ENCODE measurements at regions not wholly inside any gene's neighbourhood (a gene's known extent, or its start where the extent isn't known, plus 50 kb on each side); places are given as distances from the start of the nearest gene placed in this dataset.

DNA sequence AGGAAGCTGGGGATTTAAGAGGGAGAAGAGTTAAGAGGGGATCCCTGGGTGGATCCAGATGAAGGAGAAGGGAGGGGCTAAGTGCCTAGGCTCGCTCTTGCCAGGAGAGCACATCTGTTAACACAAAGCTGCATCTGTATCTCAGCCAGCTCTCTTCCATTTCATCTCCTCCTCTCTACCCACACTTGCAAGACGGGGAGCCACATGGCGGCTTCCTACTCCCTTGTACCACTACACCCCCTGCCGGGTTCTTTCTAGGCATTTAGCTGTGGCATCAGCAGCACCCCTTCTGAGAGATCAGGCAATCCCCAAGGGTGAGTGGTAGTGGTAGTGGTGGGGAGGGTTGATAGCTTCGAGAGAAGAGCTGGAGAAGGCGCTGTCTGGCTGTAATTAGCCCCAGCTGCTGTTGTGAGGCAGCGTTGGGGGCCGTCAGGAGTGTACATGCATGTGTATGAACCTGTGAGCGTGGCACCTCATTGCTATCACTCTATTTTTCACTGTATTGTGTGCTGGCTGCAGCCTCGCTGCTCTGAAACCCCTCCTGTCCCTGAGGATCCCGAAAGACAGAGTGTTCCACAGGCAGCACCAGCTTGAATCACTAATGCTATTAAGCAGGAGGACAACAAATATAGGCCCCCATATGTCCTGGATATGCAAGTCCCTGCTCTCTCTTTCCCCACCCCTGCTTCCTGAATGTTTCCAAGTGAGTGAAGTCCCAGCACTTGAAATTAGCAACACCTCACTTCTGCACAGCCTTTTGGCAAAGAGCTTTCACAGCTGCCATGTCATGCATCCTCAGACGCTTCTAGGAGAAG, 73.7 kb downstream of the RTL9 start:
- DNase-seq (ENCODE audit: low spot score): no peak

DNA sequence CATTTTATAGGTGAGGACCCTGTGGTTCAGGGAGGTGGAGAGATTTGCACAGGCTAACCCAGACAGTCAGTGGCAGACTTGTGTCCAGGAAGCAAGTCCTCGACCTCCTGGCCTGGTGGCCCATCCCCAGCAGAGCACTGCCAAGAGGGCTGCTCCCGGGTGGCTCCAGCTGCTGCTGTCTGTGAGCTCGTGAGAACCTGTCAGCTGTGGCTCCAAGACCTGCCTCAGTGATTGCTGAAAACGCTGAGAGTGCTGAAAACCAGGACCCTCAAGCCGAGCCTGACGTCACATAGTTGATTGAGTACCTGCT, 74.2 kb downstream of the RTL9 start:
- DNase-seq (ENCODE audit: low spot score): no peak

DNA sequence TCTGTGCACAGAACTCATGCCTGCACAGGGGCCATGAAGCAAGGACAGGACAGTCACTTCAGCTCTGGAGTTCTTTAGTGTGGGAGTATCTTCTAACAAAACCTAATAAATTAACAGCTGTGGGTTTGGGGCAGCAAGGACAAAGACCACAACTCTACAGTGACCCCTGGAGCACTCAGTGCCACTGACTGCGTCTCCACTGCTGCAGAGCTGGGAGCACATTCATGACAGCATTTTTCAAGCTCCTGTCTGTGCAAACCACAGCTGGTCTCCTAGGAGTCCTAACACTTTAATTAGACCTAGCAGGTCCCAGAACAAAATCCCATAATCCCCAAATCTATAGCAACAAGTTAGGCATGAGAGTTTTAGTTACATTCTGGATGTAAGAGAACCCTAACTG, 76.5 kb downstream of the RTL9 start:
- DNase-seq (ENCODE audit: low spot score): no peak

DNA sequence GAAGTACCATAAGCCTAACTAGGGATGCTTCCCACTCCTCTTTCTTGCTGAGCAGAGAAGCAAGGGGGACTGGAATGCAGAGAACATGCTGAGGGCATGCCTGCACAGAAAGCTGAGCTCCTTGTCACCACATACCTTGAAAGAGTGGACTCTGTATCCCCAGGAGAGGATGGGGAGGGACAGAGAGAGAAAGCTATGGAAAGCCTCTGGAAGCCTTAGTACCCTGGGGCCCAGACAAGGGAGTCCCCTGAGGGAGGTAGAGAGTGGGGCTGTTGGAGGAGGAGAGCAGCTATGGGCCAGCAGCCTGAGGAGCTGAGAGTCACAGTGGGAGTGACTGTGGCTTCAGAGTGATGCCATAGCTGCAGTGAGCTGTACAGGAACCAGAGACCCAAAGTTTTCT, 77.9 kb downstream of the RTL9 start:
- no peak for DNase-seq (ENCODE audit: low spot score)

DNA sequence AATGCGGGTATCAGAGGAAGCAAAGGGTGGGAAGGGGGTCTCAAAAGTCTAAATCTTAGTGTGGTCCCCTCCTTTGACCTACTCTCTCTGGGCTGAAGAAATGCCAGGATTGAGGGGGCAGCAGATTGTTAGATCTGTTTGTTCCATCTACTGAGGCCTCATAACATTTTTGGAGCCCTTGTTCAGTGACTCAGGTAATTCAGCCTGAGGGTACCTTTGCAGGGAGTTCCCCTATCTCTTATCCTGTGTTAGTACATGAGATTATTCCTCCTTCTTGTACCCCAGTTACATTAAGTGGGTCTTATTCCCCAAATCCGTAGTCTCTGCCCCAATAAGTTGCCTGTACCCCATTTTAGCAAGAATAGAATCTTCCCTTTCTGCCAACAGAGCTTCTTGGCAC, 79.0 kb downstream of the RTL9 start:
- no peak for DNase-seq (ENCODE audit: low spot score)

DNA sequence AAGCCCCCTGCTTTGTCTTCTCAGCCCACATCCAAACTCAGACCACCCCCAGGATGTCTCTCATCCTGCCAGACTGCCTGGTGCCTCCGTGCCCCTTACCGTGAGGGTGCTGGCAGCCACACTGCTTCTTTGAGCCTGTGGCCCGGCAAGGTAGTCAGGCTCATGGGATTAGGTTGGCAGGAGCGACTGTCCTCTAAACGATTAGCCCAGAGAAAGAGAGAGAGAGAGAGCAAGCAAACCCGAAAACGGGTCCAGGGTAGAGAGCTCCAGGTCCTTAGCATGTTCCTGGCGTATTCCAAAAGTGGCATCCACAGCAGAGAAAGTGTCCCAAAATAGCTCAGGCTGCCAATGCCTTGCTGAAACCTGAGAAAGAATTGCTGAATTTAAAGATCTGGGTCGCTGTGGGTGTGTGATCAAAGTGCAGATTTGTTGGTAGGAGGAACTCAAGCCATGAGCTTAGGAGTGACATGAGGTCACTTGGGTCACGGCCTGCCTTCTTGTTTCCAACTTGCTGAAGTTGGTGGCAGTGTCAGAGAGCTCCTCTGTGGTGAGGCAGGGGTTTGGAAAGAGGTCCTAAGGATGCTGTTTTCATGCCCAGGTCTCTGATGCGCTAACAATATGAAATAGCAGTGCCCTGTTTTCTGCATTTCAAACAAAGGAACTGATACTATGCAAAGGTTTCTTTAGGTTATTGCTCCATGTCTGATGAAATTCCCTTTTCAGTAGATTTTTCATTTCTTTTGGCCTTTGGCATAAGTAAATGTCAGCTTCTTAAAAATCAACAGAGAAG, 81.6 kb downstream of the RTL9 start:
- DNase-seq (ENCODE audit: low spot score): no peak

DNA sequence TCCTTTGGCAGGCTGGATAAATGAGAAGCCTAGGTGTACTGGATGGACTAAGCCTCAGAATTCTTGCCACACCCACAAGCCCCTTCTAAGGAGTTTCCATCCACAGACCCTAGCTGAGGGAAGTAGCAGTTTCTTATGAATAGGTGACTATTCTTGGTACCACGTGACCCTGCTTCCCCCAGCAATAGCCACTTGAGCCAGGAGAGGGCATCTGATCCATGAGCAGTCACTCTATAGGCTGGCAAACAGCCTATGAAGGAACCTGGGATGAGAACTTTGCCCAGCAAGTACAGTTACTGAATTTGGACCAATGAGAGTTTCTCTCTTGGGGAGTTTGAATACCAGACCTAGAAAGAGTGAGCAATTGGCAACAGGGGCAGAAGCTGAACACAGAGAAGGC, 84.0 kb downstream of the RTL9 start:
- no peak for DNase-seq (ENCODE audit: low spot score)

DNA sequence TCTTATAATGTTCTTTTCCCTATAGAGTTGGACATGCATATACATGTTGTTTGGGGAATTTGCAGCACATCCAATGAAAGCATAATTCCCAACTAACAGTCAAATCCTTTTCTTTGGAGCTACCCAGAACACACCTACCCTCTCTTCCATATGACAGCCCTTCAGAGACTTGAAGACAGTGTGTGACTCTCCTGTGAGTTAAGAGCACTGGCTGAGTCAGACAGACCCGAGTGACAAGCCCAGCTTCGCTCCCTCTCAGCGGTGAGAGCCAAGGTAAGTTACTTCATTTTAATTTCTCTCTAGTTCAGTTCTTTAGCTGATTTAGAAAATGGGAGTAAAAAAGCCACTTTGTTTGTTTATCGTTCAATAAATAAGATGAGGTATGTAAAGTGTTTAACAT, 86.3 kb downstream of the RTL9 start:
- no peak for DNase-seq (ENCODE audit: low spot score)

DNA sequence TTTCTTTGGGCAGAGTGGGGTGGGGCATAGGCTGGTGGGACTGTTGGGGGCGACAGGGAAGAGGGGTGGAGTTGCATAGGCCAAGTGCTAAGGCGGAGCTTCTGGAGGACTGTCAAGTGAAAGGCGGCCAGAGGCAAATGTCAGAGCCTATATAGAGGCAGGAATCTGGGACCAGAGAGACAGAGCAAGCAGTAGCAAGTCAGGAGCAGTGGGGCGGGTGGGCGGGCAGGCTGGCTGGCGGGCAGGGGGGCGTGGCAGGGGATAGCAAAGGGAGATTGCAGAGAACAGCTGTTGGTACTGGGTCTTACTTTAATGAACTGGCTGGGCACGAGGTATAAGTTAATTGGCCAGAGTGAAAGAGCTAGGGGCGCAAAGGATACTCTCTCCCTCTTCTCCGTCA, 89.8 kb downstream of the RTL9 start:
- no peak for DNase-seq (ENCODE audit: low spot score)

DNA sequence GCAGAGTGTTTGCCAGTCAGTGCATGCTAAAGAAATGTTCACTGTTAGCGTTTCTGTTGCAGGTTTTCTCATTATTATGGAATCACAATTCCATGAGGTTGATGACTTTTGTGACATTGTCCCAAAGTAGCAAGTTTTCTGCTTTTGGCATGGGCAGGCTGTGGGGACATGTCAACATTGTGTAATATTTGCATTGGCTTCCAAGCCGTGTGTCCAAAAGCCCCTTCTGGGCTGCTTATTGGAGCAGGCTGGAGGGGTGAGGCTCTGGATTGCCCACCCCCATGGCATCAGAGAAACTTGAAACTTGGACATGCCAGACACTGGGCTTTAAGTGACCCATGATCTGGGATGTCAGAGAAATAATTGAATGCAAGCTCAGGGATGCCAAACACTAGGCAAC, 90.7 kb downstream of the RTL9 start:
- no peak for DNase-seq (ENCODE audit: low spot score)

DNA sequence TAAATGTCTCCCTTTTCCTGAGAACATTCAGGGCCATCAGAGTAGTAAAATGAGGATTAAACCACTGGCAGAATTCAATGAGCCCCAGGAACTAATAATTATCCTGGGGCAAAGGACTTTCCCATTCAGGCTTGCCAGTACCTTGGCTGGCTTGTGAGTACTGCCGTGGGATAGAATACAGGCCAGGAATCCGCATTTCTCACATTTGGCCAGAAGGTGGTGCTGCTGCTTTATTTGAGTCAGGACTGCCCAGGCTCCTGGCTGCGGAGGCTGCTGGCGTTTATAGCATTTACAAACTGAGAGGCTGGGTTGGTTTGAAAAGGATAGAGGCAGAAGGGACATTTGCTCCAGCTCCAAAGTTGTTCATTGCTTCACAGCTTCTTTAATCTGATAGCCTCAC, 91.4 kb downstream of the RTL9 start:
- peak; percentile 85 for DNase-seq (ENCODE audit: low spot score)

DNA sequence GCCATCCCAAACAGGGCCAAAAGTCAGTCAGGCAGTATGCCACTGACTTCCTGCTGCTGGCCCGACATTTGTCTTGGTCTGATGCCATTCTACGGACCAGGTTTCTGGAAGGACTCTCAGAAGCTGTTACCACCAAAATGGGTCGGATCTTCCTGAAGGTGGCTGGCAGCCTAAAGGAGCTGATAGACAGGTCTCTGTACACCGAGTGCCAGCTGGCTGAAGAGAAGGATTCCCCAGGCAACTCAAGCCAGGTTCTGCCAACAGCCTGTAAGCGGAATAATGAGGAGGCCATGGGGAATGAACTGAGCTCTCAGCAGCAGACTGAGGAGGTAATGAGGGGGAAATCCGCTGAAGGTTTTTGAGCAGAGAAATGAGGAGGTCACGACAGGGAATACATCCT, 95.7 kb downstream of the RTL9 start:
- DNase-seq (ENCODE audit: low spot score): peak; percentile 32

DNA sequence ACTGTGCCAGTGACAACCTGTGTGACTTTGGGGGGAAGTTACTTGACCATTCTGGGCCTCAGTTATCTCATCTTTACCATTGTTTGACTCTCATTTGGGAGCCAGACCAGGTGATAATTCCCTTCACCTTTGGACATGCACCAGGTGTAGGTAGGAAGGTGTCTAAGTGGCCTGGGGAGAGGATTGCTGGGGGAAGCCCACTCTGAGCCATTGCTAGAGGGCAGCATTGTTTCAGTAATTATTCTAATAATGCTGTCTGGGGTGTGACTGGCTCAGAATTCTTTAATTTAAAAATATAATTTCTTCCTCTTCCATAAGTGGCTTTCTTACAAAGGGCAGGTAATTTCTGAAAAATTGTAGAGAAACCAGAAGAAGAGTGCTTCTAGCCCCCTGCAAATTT, 104.3 kb downstream of the RTL9 start:
- no peak for DNase-seq (ENCODE audit: low spot score)

DNA sequence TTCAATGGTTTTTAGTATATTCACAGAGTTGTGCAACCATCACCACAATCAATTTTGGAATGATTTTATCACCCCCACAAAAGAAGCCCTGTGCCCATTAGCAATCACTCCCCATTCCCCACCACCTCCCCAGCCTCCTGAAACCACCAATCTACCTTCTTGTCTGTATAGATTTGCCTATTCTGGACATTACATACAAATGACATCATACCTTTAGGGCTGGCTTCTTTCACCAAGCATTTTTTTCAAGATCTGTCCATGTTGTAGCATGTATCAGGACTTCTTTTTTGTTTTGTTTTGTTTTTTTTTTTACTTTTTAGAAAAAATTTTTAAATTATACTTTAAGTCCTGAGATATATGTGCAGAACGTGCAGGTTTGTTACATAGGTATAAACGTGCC, 108.1 kb downstream of the RTL9 start:
- DNase-seq (ENCODE audit: low spot score): no peak

DNA sequence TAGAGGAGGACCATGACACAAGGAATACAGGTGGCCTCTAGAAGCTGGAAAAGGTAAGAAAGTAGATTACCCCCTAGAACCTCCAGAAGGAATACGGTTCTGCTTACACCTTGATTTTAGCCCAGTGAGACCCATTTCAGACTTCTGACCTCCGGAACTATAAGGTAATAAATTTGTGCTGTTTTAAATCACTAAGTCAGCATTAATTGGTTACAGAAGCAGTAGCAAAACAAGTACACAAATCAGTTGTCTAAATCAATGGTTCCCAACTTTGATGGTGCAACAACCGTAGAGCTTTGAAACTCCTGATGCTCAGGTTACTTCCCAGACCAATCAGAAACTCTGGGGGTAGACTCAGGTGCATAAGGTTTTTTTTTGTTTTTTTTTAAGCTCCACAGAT, 113.6 kb downstream of the RTL9 start:
- DNase-seq (ENCODE audit: low spot score): no peak

DNA sequence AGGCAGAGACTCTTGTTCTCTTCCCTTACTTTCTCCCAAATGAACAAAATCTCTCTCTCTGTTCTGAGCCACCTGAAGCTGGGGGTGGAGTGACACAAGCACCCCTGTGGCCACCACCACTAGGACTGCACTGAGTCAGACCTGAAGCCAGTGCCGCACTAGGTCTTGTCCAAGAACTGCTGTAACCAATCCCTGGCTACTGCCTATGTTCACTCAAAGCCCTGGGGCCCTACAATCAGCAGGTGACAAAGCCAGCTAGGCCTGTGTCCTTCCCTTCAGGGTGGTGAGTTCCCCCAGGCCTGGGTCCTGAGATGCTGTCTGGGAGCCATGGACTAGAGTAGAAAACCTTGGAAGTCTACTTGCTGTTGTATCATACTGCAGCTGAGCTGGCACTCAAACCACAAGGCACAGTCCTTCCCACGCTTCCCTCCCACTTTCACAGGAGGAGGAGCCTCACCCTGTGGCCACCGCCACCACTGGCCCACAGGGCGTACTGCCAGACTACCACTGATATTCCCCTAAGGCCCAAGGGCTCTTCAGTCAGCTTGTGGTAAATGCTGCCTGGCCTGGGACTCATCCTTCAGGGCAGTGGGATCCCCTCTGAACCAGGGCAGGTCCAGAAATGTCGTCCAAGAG, 119.1 kb downstream of the RTL9 start:
- no peak for DNase-seq (ENCODE audit: low spot score)

DNA sequence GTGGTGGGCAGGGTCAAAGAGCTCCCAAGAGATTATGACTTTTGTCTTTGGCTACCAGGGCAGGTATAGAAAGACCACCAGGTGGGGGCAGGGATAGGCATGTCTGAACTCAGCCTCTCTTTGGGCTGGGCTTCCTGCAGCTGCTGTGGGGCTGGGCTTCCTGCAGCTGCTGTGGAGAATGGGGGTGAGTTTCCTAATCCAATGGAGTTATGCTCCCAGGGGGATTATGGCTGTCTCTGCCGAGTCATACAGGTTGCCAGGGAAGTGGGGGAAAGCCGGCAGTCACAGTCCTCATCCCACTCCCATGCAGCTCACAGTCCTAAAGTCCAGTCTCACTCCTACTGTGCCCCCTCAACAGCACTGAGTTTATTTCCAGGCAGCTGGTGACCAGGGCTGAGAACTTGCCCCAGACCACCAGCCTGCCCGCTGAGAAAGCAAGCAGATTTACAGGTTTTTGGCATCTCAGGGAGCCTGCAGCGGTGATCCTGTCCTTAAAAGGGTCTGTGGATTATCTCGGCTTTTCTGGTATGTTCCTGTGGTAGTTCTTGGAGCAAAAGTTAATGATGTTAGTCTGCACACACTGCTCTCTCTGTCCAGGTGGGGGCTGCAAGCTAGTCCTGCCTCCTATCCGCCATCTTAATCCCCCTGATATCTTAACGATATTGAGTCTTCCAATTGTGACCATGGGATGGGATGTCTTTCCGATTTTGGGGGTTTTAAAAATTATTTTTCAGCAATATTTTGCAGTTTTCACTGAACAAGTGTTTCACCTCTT, 133.4 kb downstream of the RTL9 start:
- DNase-seq (ENCODE audit: low spot score): no peak

DNA sequence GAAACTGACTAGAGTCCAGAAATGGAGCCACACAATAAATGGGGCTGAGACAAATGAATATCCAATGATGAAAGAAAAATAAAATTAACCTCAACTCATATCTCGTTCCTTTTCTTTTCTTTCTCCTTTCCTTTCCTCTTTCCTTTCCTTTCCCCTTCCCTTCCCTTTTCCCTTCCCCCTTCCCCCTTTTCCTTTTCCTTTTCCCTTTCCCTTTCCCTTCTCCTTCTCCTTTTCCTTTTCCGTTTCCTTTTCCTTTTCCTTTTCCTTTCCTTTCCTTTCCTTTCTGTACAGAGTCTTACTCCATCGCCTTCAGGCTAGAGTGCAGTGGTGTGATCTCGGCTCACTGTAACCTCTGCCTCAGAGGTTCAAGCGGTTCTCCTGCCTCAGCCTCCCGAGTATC, 146.3 kb downstream of the RTL9 start:
- DNase-seq (ENCODE audit: low spot score): no peak

DNA sequence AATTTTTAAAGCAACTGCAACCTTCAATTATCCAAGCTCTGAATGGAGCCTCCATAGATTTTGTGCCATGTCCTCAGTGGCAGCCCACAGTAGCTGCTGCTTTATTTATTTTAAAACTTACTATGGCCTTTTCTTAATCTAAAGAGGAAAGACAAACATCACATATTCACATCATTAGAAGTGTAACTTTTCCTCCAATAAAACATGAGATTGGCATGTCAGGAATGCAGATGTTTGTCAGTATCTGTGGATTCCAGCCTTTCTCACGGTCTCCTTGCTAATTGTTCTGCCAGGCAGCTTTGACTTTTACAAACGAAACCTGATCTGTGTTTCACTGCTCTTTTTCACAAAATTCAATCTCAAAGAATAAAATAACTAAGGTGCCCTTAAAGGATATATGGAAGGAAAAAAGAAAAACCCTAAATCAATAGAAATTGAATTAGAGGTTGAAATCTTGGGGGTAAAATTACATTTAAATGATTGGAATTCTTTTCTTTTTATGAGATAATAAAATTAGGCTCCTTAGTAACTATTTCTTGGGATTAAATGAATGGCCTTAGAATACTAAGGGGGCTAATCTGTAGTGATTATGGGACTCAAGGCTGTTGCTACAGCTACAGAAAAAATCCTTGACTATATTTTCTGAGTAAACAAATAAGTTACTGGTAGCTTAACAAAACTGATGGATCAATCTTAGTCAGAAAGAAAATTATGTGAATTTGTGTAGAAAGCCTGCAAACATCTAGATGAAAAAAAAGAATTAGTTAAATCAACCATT, 151.3 kb downstream of the RTL9 start:
- no peak for DNase-seq (ENCODE audit: low spot score)

DNA sequence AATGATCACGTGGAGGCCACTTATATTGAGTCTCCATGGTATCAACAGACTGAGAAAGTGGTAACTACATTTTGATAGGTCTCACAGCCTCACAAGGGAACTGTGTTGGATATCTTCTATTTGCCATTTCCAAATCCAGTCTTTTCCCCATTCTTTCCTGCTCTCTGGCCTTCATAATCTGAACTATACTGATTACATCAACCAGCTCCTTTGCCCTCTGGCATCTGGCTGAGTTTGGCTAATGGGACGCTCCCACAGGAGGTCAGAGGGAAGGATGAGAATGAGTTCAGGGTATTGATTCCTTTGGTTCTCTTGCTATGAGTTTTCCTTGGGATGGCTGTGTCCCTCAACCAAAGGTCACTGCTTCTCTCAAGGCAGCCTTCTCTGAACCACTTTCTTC, 152.6 kb downstream of the RTL9 start:
- DNase-seq (ENCODE audit: low spot score): no peak

DNA sequence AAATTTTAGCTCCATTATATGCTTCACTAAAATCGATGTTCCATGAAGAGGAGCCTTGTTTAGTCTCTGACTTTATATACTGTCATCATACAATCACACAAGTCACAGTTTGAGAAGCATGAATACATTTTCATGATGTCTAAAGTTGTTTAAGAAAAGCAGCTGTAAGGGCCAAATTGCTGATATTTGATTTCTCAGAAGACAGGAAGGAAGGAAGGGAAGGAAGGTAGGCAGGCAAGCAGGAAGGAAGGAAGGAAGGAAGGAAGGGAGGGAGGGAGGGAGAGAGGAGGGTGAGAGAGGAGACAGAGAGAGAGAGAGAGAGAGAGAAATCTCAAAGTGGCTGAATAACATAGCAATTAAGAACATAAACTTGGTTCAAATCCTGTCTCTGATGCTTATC, 153.7 kb downstream of the RTL9 start:
- no peak for DNase-seq (ENCODE audit: low spot score)

DNA sequence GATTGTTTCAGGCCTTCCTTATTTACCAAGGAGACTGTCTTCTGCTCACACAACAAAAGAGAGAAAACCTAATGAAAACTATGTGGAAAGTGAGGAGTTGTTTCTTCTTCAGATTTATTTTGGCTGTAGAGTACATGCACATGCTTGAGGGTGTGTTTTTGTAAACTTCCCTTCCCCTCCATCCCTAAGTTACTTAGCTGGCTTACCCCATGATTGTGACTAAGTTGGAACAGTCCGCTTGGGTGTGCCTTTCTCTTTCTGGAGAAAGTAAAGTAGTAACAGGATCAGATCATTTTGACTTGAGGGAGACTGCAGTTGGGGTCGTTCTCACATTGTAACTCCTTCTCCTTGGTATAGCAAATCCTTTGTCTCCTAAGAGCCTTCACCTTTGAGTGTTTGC, 155.9 kb downstream of the RTL9 start:
- no peak for DNase-seq (ENCODE audit: low spot score)
